Astrocyte (in vitro differentiated cells and primary cell): ENCODE measurements at regions not wholly inside any gene's neighbourhood (a gene's known extent, or its start where the extent isn't known, plus 50 kb on each side); places are given as distances from the start of the nearest gene placed in this dataset.

Source experiments
- DNase-seq: peaks from one replicate; pipeline ENCODE4 v3.0.0-alpha.2; 2010; ENCODE audit warnings: low read depth
- FAIRE-seq: peaks from 2 replicates; lab custom pipeline; 2011; peaks lifted over from hg19 to GRCh38; lab: Jason Lieb, UNC
- H2AFZ ChIP-seq: 2 replicates; pipeline ENCODE4 v1.6.0; 2012; ENCODE audit warnings: low read depth, low read length, inconsistent platforms
- H3K27ac ChIP-seq: 2 replicates; pipeline ENCODE4 v1.5.1; 2011; ENCODE audit warnings: low read depth, low read length, inconsistent platforms
- H3K27me3 ChIP-seq: 2 replicates; pipeline ENCODE4 v1.6.0; 2011; ENCODE audit warnings: low read length, inconsistent platforms; ENCODE audit not compliant: insufficient read depth
- H3K36me3 ChIP-seq: 2 replicates; pipeline ENCODE4 v1.5.1; 2011; ENCODE audit warnings: low read length, inconsistent platforms; ENCODE audit not compliant: insufficient read depth
- H3K4me1 ChIP-seq: 2 replicates; pipeline ENCODE4 v1.5.1; 2011; ENCODE audit warnings: low read length, inconsistent platforms; ENCODE audit not compliant: insufficient read depth
- H3K4me2 ChIP-seq: 2 replicates; pipeline ENCODE4 v1.6.0; 2012; ENCODE audit warnings: low read length, inconsistent platforms
- H3K4me3 ChIP-seq: 2 replicates; pipeline ENCODE4 v1.5.1; 2011; ENCODE audit warnings: low read depth, mild to moderate bottlenecking, low read length, inconsistent platforms; ENCODE audit not compliant: insufficient read depth
- H3K79me2 ChIP-seq: 2 replicates; pipeline ENCODE4 v1.6.0; 2012; ENCODE audit warnings: mild to moderate bottlenecking, low read length, inconsistent platforms; ENCODE audit not compliant: insufficient read depth
- H3K9ac ChIP-seq: 2 replicates; pipeline ENCODE4 v1.6.0; 2012; ENCODE audit warnings: mild to moderate bottlenecking, low read length, inconsistent platforms
- H3K9me3 ChIP-seq: 2 replicates; pipeline ENCODE4 v1.5.1; 2012; ENCODE audit warnings: low read depth, mild to moderate bottlenecking, low read length, inconsistent platforms; ENCODE audit not compliant: insufficient read depth
- H4K20me1 ChIP-seq: 2 replicates; pipeline ENCODE4 v1.6.0; 2012; ENCODE audit warnings: low read length, inconsistent platforms; ENCODE audit not compliant: insufficient read depth
- H3K27ac Mint-ChIP-seq: one replicate; pipeline ENCODE4 v1.8.0; 2021; ENCODE audit warnings: mild to moderate bottlenecking, mixed read lengths; ENCODE audit not compliant: unreplicated experiment
- H3K27me3 Mint-ChIP-seq: one replicate; pipeline ENCODE4 v1.8.0; 2021; ENCODE audit warnings: low read depth, mixed read lengths; ENCODE audit not compliant: unreplicated experiment
- H3K36me3 Mint-ChIP-seq: one replicate; pipeline ENCODE4 v1.8.0; 2021; ENCODE audit warnings: low read depth, mixed read lengths; ENCODE audit not compliant: unreplicated experiment
- H3K4me1 Mint-ChIP-seq: one replicate; pipeline ENCODE4 v1.8.0; 2021; ENCODE audit warnings: low read depth, mixed read lengths; ENCODE audit not compliant: unreplicated experiment
- H3K4me3 Mint-ChIP-seq: one replicate; pipeline ENCODE4 v1.8.0; 2021; ENCODE audit warnings: mild to moderate bottlenecking, moderate library complexity, mixed read lengths; ENCODE audit not compliant: unreplicated experiment
- H3K9me3 Mint-ChIP-seq: one replicate; pipeline ENCODE4 v1.8.0; 2021; ENCODE audit warnings: mild to moderate bottlenecking, mixed read lengths; ENCODE audit not compliant: unreplicated experiment
- EZH2 ChIP-seq: IDR thresholded peaks from 2 replicates; pipeline ENCODE4 v1.6.1; 2012; ENCODE audit warnings: mild to moderate bottlenecking, low read length, inconsistent platforms; ENCODE audit not compliant: insufficient read depth
- TF ChIP-seq, protein P1 (sequence below): IDR thresholded peaks from 2 replicates; pipeline ENCODE4 v1.5.1; 2011; ENCODE audit warnings: low read depth, mild to moderate bottlenecking, inconsistent platforms, low read length, moderate library complexity; ENCODE audit not compliant: insufficient read depth

- Mint-ChIP-seq H3K9me3 (peaks cover 18% of the 10 kb centered on the region), H3K27ac (no peak overlapping the region), H3K4me3 (no peak overlapping the region), H3K36me3 (peaks cover 3% of the 10 kb centered on the region), H3K27me3 (no peaks in the 10 kb centered on the region), H3K4me1 (peaks cover 36% of the 10 kb centered on the region)
- Histone ChIP-seq H2AFZ (no peak overlapping the region), H3K9ac (no peak overlapping the region), H4K20me1 (no peaks in the 10 kb centered on the region), H3K4me2 (no peak overlapping the region), H3K4me1 (peaks cover 18% of the 10 kb centered on the region), H3K79me2 (no peaks in the 10 kb centered on the region), H3K36me3 (no peaks in the 10 kb centered on the region), H3K27ac (no peak overlapping the region), H3K27me3 (no peaks in the 10 kb centered on the region), H3K9me3 (peaks cover 2% of the 10 kb centered on the region), H3K4me3 (no peak overlapping the region)
- DNase-seq = no peak
- TF ChIP-seq, protein P1, sequence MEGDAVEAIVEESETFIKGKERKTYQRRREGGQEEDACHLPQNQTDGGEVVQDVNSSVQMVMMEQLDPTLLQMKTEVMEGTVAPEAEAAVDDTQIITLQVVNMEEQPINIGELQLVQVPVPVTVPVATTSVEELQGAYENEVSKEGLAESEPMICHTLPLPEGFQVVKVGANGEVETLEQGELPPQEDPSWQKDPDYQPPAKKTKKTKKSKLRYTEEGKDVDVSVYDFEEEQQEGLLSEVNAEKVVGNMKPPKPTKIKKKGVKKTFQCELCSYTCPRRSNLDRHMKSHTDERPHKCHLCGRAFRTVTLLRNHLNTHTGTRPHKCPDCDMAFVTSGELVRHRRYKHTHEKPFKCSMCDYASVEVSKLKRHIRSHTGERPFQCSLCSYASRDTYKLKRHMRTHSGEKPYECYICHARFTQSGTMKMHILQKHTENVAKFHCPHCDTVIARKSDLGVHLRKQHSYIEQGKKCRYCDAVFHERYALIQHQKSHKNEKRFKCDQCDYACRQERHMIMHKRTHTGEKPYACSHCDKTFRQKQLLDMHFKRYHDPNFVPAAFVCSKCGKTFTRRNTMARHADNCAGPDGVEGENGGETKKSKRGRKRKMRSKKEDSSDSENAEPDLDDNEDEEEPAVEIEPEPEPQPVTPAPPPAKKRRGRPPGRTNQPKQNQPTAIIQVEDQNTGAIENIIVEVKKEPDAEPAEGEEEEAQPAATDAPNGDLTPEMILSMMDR = no peak
- no peak for TF ChIP-seq EZH2
- no peak for FAIRE-seq
These were observed 187.0 kb upstream of the RUNX1 start for GRCh38 chr21:35236090-35236489.

DNA sequence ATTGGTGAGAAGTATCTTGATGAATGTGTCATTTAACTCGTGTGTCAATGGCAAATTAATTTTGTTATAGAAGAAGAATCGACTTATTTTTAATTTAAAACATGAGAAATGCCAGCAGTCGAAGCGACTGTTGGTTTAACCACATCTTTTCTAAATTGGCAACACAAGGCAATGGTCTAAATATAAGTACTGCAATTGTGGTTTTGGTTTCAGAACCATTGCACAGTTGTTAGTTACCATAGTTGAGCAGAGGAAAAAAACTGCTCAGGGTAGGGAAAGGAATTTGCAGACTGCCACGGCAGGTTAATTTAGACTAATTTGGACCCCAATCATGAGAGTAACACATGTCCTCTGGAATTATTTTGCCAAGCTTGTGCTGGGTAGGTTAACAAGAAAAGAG lies 185.6 kb upstream of the RUNX1 start:
- FAIRE-seq = no peak

DNA sequence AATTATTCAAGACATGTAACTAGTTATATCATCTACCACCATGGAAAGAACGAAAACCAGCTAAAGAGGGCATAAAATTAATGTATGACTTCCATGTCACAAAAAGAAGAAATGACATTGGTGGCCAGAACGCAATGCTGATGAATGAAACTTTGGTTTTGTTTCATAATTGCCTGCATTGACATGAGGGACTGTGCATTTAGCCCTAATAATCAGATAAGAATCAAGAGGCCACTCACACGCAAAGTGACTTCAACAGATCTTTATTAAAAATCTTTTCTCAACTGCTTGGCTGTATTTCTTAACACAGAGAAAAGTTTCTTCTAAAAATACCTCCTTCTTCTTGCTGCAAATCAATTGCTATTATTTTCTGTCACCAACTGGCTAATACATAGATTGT lies 184.7 kb upstream of the RUNX1 start:
- H3K4me3 Mint-ChIP-seq = no peak overlapping the region
- no peak overlapping the region for H3K27ac Mint-ChIP-seq
- DNase-seq (no peak), FAIRE-seq (no peak)
- peaks cover 2% of the 10 kb centered on the region for H3K9me3 ChIP-seq
- H3K4me1 Mint-ChIP-seq = peaks cover 42% of the 10 kb centered on the region
- no peak overlapping the region for H3K27ac ChIP-seq
- H2AFZ ChIP-seq = no peak overlapping the region
- peaks cover 17% of the 10 kb centered on the region for H3K4me1 ChIP-seq
- H4K20me1 ChIP-seq = no peaks in the 10 kb centered on the region
- no peaks in the 10 kb centered on the region for H3K27me3 Mint-ChIP-seq
- no peaks in the 10 kb centered on the region for H3K79me2 ChIP-seq
- peaks cover 18% of the 10 kb centered on the region for H3K9me3 Mint-ChIP-seq
- H3K4me3 ChIP-seq = no peak overlapping the region
- TF ChIP-seq, protein P1 = no peak
- TF ChIP-seq EZH2 = no peak
- H3K27me3 ChIP-seq = no peaks in the 10 kb centered on the region
- peaks cover 3% of the 10 kb centered on the region for H3K36me3 Mint-ChIP-seq
- no peak overlapping the region for H3K4me2 ChIP-seq
- H3K9ac ChIP-seq = no peak overlapping the region
- no peaks in the 10 kb centered on the region for H3K36me3 ChIP-seq

More for the DNA sequence above, 185.6 kb upstream of the RUNX1 start:
- peaks cover 44% of the 10 kb centered on the region for H3K4me1 Mint-ChIP-seq
- Histone ChIP-seq H3K27me3 (no peaks in the 10 kb centered on the region), H3K4me3 (no peak overlapping the region), H4K20me1 (no peaks in the 10 kb centered on the region), H3K9ac (no peak overlapping the region), H3K4me1 (peaks cover 17% of the 10 kb centered on the region), H3K27ac (no peak overlapping the region), H2AFZ (no peak overlapping the region), H3K79me2 (no peaks in the 10 kb centered on the region), H3K9me3 (peaks cover 2% of the 10 kb centered on the region), H3K4me2 (no peak overlapping the region), H3K36me3 (no peaks in the 10 kb centered on the region)
- H3K9me3 Mint-ChIP-seq = peaks cover 18% of the 10 kb centered on the region
- H3K27ac Mint-ChIP-seq = peak overlapping the region; percentile 82
- TF ChIP-seq EZH2 = no peak
- TF ChIP-seq, protein P1 = no peak
- no peaks in the 10 kb centered on the region for H3K27me3 Mint-ChIP-seq
- H3K36me3 Mint-ChIP-seq = peaks cover 3% of the 10 kb centered on the region
- no peak overlapping the region for H3K4me3 Mint-ChIP-seq
- peak; percentile 76 for DNase-seq
